Natural killer cell (primary cell): ENCODE measurements at regions not wholly inside any gene's neighbourhood (a gene's known extent, or its start where the extent isn't known, plus 50 kb on each side); places are given as distances from the start of the nearest gene placed in this dataset.

Experiments used
- ATAC-seq, 3 donors: fragments of 150-1000 bp in 2 of 3; fragments of 200-7000 bp in 1 of 3; cut with Tn5 transposase; 1 replicate in 1 of 3; 2 replicates in 2 of 3; pipeline ENCODE4 v1.10.0; 2021; ENCODE audit warnings: mild to moderate bottlenecking in 2 of 3, moderate library complexity in 2 of 3
- DNase-seq, 2 donors: peaks; one replicate each; pipeline versions ENCODE4 v3.0.0 to v3.0.0-alpha.2; 2013 to 2021; ENCODE audit warnings: mixed read lengths in 1 of 2
- H3K27ac ChIP-seq: one replicate; pipeline ENCODE4 v1.5.1; 2013; ENCODE audit warnings: mild to moderate bottlenecking, low read length
- H3K27me3 ChIP-seq: one replicate; pipeline ENCODE4 v1.6.1; 2013; ENCODE audit warnings: low read length; ENCODE audit not compliant: control insufficient read depth, insufficient read depth
- H3K36me3 ChIP-seq: one replicate; pipeline ENCODE4 v1.6.1; 2013; ENCODE audit warnings: low read length; ENCODE audit not compliant: control insufficient read depth, insufficient read depth
- H3K4me1 ChIP-seq: one replicate; pipeline ENCODE4 v1.6.1; 2013; ENCODE audit warnings: low read length; ENCODE audit not compliant: control insufficient read depth, insufficient read depth
- H3K4me3 ChIP-seq: one replicate; pipeline ENCODE4 v1.5.1; 2013; ENCODE audit warnings: low read length
- H3K9me3 ChIP-seq: one replicate; pipeline ENCODE4 v1.6.1; 2013; ENCODE audit warnings: low read length; ENCODE audit not compliant: control insufficient read depth, insufficient read depth
- H3K27ac Mint-ChIP-seq, 2 donors: one replicate each; pipeline ENCODE4 v1.8.0; 2022; ENCODE audit warnings: mild to moderate bottlenecking in 2 of 2, mixed read lengths in 2 of 2, moderate library complexity in 1 of 2
- H3K27me3 Mint-ChIP-seq, 2 donors: one replicate each; pipeline ENCODE4 v1.8.0; 2022; ENCODE audit warnings: low read depth in 2 of 2, mixed read lengths in 2 of 2
- H3K36me3 Mint-ChIP-seq: one replicate; pipeline ENCODE4 v1.8.0; 2022; ENCODE audit warnings: mixed read lengths
- H3K4me1 Mint-ChIP-seq, 2 donors: one replicate each; pipeline ENCODE4 v1.8.0; 2022; ENCODE audit warnings: mixed read lengths in 2 of 2
- H3K4me3 Mint-ChIP-seq: one replicate; pipeline ENCODE4 v1.8.0; 2022; ENCODE audit warnings: mild to moderate bottlenecking, moderate library complexity, mixed read lengths
- H3K9me3 Mint-ChIP-seq, 2 donors: one replicate each; pipeline ENCODE4 v1.8.0; 2022; ENCODE audit warnings: mixed read lengths in 2 of 2
- CTCF ChIP-seq: fragments of 200-600 bp; IDR thresholded peaks from one replicate; pipeline ENCODE4 v1.8.0; 2022; ENCODE audit warnings: antibody characterized with exemption
- WGBS: methylation state at CpG from one replicate; pipeline ENCODE4 v1.1.7; 2013; ENCODE audit warnings: missing lambda C conversion rate; ENCODE audit not compliant: insufficient coverage; 5-methylcytosine and 5-hydroxymethylcytosine counted together
- intact Hi-C: fragments of 100-400 bp; cut with micrococcal nuclease; formaldehyde crosslinking; loops from one replicate; pipeline ENCODE4 v1.14.2; 2022

DNA sequence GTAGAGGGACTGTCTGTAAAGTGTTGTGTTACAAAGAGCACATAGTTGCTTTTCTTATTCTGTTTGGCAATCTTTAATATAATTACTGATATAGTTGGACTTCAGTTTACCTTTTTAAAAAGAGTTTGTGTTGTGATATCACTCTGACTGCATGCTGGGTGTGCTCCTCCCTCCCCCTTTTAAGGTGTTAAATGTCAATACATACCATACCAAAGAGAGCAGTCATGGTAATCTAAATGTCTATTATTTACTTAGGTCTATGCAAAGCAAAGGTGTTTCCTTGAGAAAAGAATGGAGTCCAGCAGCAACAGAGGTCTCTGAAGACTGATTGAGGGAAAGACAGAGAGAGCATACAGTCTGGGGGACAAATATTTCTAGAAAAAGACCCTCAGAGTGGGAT lies 275.1 kb upstream of the NRP1 start:
- H3K27ac Mint-ChIP-seq, result no peak overlapping the region

GRCh38 chr10:33602278-33602677 lies 267.8 kb upstream of the NRP1 start:
- Histone ChIP-seq H3K4me3 (no peak overlapping the region), H3K36me3 (no peaks in the 10 kb centered on the region), H3K4me1 (no peaks in the 10 kb centered on the region), H3K27ac (no peak overlapping the region), H3K27me3 (peaks cover 5% of the 10 kb centered on the region), H3K9me3 (peaks cover 6% of the 10 kb centered on the region)
- TF ChIP-seq CTCF, result no peak
- intact Hi-C loops, result no loop called here
- H3K4me1 Mint-ChIP-seq, result no peaks in the 10 kb centered on the region
- H3K4me3 Mint-ChIP-seq, result no peak overlapping the region
- peaks cover 2 to 6% of the 10 kb centered on the region in 2 donors for H3K9me3 Mint-ChIP-seq
- DNase-seq (no peak), ATAC-seq (no peak)
- H3K27ac Mint-ChIP-seq, result no peak overlapping the region
- H3K27me3 Mint-ChIP-seq, result peaks cover 3 to 29% of the 10 kb centered on the region in 2 donors
- peaks cover 9% of the 10 kb centered on the region for H3K36me3 Mint-ChIP-seq
- WGBS, result no CpG with 5 or more reads among the region's 1 CpG

More for the DNA sequence above, 275.1 kb upstream of the NRP1 start:
- no peaks in the 10 kb centered on the region for H3K36me3 ChIP-seq
- Mint-ChIP-seq H3K27me3 (peaks cover 8 to 12% of the 10 kb centered on the region in 2 donors), H3K4me3 (no peak overlapping the region), H3K36me3 (peaks cover 11% of the 10 kb centered on the region), H3K9me3 (peaks cover 2 to 5% of the 10 kb centered on the region in 2 donors), H3K4me1 (peaks cover 7 to 10% of the 10 kb centered on the region in 2 donors)
- H3K27me3 ChIP-seq, result no peaks in the 10 kb centered on the region
- no peak for TF ChIP-seq CTCF
- H3K4me3 ChIP-seq, result no peak overlapping the region
- H3K4me1 ChIP-seq, result no peaks in the 10 kb centered on the region
- H3K9me3 ChIP-seq, result peaks cover 3% of the 10 kb centered on the region
- intact Hi-C loops, result no loop called here
- H3K27ac ChIP-seq, result no peak overlapping the region
- ATAC-seq (no peak), DNase-seq (no peak)

DNA sequence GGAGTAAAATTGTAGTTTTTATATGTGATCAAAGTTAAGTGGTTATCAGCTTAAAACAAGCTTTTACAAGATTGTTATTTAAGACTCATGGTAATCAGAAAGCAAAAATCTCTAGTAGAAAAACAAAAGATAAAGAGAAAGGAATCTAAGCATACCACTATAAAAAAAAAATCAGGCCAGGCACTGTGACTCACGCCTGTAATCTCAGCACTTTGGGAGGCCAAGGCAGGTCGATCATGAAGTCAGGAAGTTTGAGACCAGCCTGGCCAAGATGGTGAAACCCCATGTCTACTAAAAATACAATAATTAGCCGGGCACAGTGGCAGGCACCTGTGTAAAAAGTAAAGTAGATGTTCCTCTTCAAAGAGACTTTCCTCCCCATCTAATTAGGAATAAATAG lies 265.9 kb upstream of the NRP1 start:
- Histone ChIP-seq H3K27ac (no peak overlapping the region), H3K36me3 (no peaks in the 10 kb centered on the region), H3K4me3 (no peak overlapping the region), H3K9me3 (peaks cover 6% of the 10 kb centered on the region), H3K4me1 (no peaks in the 10 kb centered on the region), H3K27me3 (peaks cover 5% of the 10 kb centered on the region)
- DNase-seq (no peak), ATAC-seq (no peak)
- Mint-ChIP-seq H3K4me3 (no peak overlapping the region), H3K27ac (no peak overlapping the region), H3K27me3 (peaks cover 3 to 30% of the 10 kb centered on the region in 2 donors), H3K4me1 (no peaks in the 10 kb centered on the region), H3K9me3 (peaks cover 2 to 6% of the 10 kb centered on the region in 2 donors), H3K36me3 (peaks cover 9% of the 10 kb centered on the region)
- 61% methylated on average over 2 of the region's 3 CpGs for WGBS
- no peak for TF ChIP-seq CTCF
- intact Hi-C loops, result no loop called here

DNA sequence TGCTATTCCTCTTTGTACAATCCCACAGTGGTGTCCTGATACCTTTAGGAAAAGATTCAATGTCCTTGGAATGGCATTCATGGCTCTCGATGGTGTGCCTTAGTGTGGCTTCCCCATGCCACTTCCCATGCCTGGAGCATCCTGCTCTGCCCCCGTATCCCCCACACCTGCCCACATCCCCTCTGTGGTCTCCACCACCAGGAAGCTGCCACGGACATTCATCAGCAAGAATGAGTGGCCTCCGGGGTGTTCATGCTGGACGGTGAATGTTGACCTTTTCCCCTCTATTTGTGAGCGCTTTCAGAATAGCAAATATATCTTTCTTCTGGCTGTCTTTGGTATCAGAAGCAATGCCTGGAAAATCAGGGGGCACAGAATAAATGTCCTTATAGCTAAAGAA lies 262.0 kb upstream of the NRP1 start:
- WGBS, result 12% methylated on average over 5 of the region's 6 CpGs
- intact Hi-C loops, result no loop called here
- no peaks in the 10 kb centered on the region for H3K4me1 Mint-ChIP-seq
- no peak for DNase-seq
- no peak overlapping the region for H3K27ac ChIP-seq
- H3K27ac Mint-ChIP-seq, result no peak overlapping the region
- ATAC-seq, result no peak
- TF ChIP-seq CTCF, result no peak
- H3K4me3 ChIP-seq, result no peak overlapping the region
- peaks cover 6% of the 10 kb centered on the region for H3K9me3 ChIP-seq
- no peak overlapping the region for H3K4me3 Mint-ChIP-seq
- H3K36me3 ChIP-seq, result no peaks in the 10 kb centered on the region
- H3K9me3 Mint-ChIP-seq, result peaks cover 2 to 6% of the 10 kb centered on the region in 2 donors
- H3K27me3 ChIP-seq, result peaks cover 5% of the 10 kb centered on the region
- H3K36me3 Mint-ChIP-seq, result peaks cover 9% of the 10 kb centered on the region
- peaks cover 12 to 38% of the 10 kb centered on the region in 2 donors for H3K27me3 Mint-ChIP-seq
- no peaks in the 10 kb centered on the region for H3K4me1 ChIP-seq
